PC-9 (cell line): ENCODE measurements at regions not wholly inside any gene's neighbourhood (a gene's known extent, or its start where the extent isn't known, plus 50 kb on each side); places are given as distances from the start of the nearest gene placed in this dataset.

Source experiments
- BruUV-seq: library from RNA; stranded (reverse); fragments of 400-500 nt; replicated peaks from 2 replicates; lab custom pipeline; 2021; lab: Mats Ljungman, UMichigan
- CTCF ChIA-PET: fragments of 300-600 bp; sonication (Branson Sonifier 250); formaldehyde crosslinking; loops from one replicate; lab custom pipeline; 2022; ENCODE audit warnings: antibody characterized with exemption; lab: Charles Lee
- POLR2A ChIA-PET: fragments of 300-600 bp; sonication (Branson Sonifier 250); formaldehyde crosslinking; loops from one replicate; lab custom pipeline; 2022; ENCODE audit warnings: antibody characterized with exemption; ENCODE audit not compliant: unreplicated experiment; lab: Charles Lee
- DNase-seq, 2 experiments: peaks; one replicate each; pipeline versions ENCODE4 v3.0.0 to v3.0.0-alpha.2; 2015 to 2022; ENCODE audit warnings: mixed read lengths in 1 of 2
- H2AFZ ChIP-seq: fragments of 200-600 bp; sonication (generic); 2 replicates; pipeline ENCODE4 v1.8.1; 2017; ENCODE audit warnings: antibody characterized with exemption
- H3F3A ChIP-seq: fragments of 200-600 bp; sonication (generic); 2 replicates; pipeline ENCODE4 v1.8.1; 2017; ENCODE audit warnings: antibody characterized with exemption, mild to moderate bottlenecking, low read depth; ENCODE audit not compliant: insufficient read depth
- H3K27ac ChIP-seq: fragments of 200-600 bp; sonication (generic); 2 replicates; pipeline ENCODE4 v1.6.1; 2016; ENCODE audit warnings: mixed run types
- H3K27me3 ChIP-seq: fragments of 200-600 bp; sonication (generic); 2 replicates; pipeline ENCODE4 v1.6.1; 2016; ENCODE audit warnings: low read depth, mixed run types; ENCODE audit not compliant: insufficient read depth
- H3K36me3 ChIP-seq: fragments of 200-600 bp; sonication (generic); 2 replicates; pipeline ENCODE4 v1.6.1; 2016; ENCODE audit warnings: low read depth, mixed run types
- H3K4me1 ChIP-seq: fragments of 200-600 bp; sonication (generic); replicated peaks from 2 replicates; pipeline ENCODE4 v1.6.1; 2016; ENCODE audit warnings: mixed run types; ENCODE audit not compliant: insufficient read depth
- H3K4me2 ChIP-seq: fragments of 200-600 bp; sonication (generic); 2 replicates; pipeline ENCODE4 v1.6.1; 2017; ENCODE audit warnings: mixed run types
- H3K4me3 ChIP-seq: fragments of 200-600 bp; sonication (generic); 2 replicates; pipeline ENCODE4 v1.6.1; 2016; ENCODE audit warnings: mixed run types
- H3K79me2 ChIP-seq: fragments of 200-600 bp; sonication (generic); 2 replicates; pipeline ENCODE4 v1.6.1; 2017; ENCODE audit warnings: low read depth, mixed run types
- H3K9me2 ChIP-seq: fragments of 200-600 bp; sonication (generic); 2 replicates; pipeline ENCODE4 v1.8.1; 2017; ENCODE audit warnings: mild to moderate bottlenecking; ENCODE audit not compliant: insufficient read depth
- H3K9me3 ChIP-seq: fragments of 200-600 bp; sonication (generic); 2 replicates; pipeline ENCODE4 v1.8.1; 2016; ENCODE audit warnings: low read depth; ENCODE audit not compliant: insufficient read depth
- H4K20me1 ChIP-seq: fragments of 200-600 bp; sonication (generic); 2 replicates; pipeline ENCODE4 v1.8.1; 2017; ENCODE audit not compliant: insufficient read depth
- CTCF ChIP-seq: fragments of 200-600 bp; sonication (generic); conservative IDR thresholded peaks from 2 replicates; pipeline ENCODE4 v1.6.1; 2017; ENCODE audit warnings: mixed run types, antibody characterized with exemption, mild to moderate bottlenecking, moderate library complexity
- EZH2 ChIP-seq: fragments of 200-600 bp; sonication (generic); IDR thresholded peaks from 2 replicates; pipeline ENCODE4 v1.8.0; 2017; ENCODE audit warnings: antibody characterized with exemption, low read depth
- intact Hi-C: fragments of 100-400 bp; cut with micrococcal nuclease; formaldehyde crosslinking; loops from one replicate; pipeline ENCODE4 v1.10.0; 2022; ENCODE audit not compliant: unreplicated experiment

GRCh38 chr16:54585094-54585997 lies 298.8 kb upstream of the IRX3 start:
- Histone ChIP-seq H3K27me3 (no peaks in the 10 kb centered on the region), H3K9me3 (no peaks in the 10 kb centered on the region), H3K9me2 (no peaks in the 10 kb centered on the region), H3K79me2 (no peaks in the 10 kb centered on the region), H4K20me1 (no peaks in the 10 kb centered on the region), H2AFZ (no peak overlapping the region), H3K27ac (no peak overlapping the region), H3K36me3 (no peaks in the 10 kb centered on the region), H3K4me2 (no peak overlapping the region), H3F3A (no peaks in the 10 kb centered on the region), H3K4me1 (peaks cover 5% of the 10 kb centered on the region; the same call in 1 of the 2 replicates), H3K4me3 (no peak overlapping the region)
- CTCF ChIA-PET = interaction anchor here (0.5 to 0.6 kb wide), 2 partner anchors 105 to 113 kb away, joined by 3 read pairs; no protein-coding TSS in a partner anchor
- no peak for DNase-seq
- POLR2A ChIA-PET = no interaction called here
- BruUV-seq = no TSS peak
- intact Hi-C loops = no loop called here
- TF ChIP-seq CTCF = no peak
- no peak for TF ChIP-seq EZH2

- Histone ChIP-seq H3K9me2 (no peaks in the 10 kb centered on the region), H3K4me3 (no peak overlapping the region), H3K27ac (no peak overlapping the region), H3K9me3 (no peaks in the 10 kb centered on the region), H3K79me2 (no peaks in the 10 kb centered on the region), H3F3A (no peaks in the 10 kb centered on the region), H3K4me1 (peaks cover 5% of the 10 kb centered on the region; the same call in 1 of the 2 replicates), H4K20me1 (no peaks in the 10 kb centered on the region), H2AFZ (no peak overlapping the region), H3K36me3 (no peaks in the 10 kb centered on the region), H3K4me2 (no peak overlapping the region), H3K27me3 (no peaks in the 10 kb centered on the region)
- intact Hi-C loops = no loop called here
- POLR2A ChIA-PET = no interaction called here
- CTCF ChIA-PET = no interaction called here
- TF ChIP-seq CTCF = no peak
- BruUV-seq = no TSS peak
- peak in 1 of 2 experiments; percentile 52 for DNase-seq
Measured at GRCh38 chr16:54584121-54584520, 297.5 kb upstream of the IRX3 start.

- POLR2A ChIA-PET = no interaction called here
- H3K4me1 ChIP-seq = peaks cover 5% of the 10 kb centered on the region; the same call in 1 of the 2 replicates
Measured at GRCh38 chr16:54582631-54583250, 296.2 kb upstream of the IRX3 start.

More at GRCh38 chr16:54582631-54583250, 296.2 kb upstream of the IRX3 start:
- Histone ChIP-seq H3F3A (no peaks in the 10 kb centered on the region), H3K27me3 (no peaks in the 10 kb centered on the region), H3K79me2 (no peaks in the 10 kb centered on the region), H4K20me1 (no peaks in the 10 kb centered on the region), H3K4me3 (no peak overlapping the region), H3K9me3 (no peaks in the 10 kb centered on the region), H3K4me2 (no peak overlapping the region), H3K36me3 (no peaks in the 10 kb centered on the region), H2AFZ (no peak overlapping the region), H3K9me2 (no peaks in the 10 kb centered on the region), H3K27ac (no peak overlapping the region)
- CTCF ChIA-PET = no interaction called here
- intact Hi-C loops = no loop called here
- TF ChIP-seq EZH2 (no peak), CTCF (no peak)
- DNase-seq = no peak
- no TSS peak for BruUV-seq
